Hepatocyte (in vitro differentiated cells): ENCODE measurements at regions not wholly inside any gene's neighbourhood (a gene's known extent, or its start where the extent isn't known, plus 50 kb on each side); places are given as distances from the start of the nearest gene placed in this dataset.

Experiments used
- DNase-seq: peaks from one replicate; pipeline ENCODE4 v3.0.0-alpha.2; 2016; ENCODE audit warnings: low spot score
- H2AFZ ChIP-seq: fragments of 200-600 bp; sonication (generic); 2 replicates; pipeline ENCODE4 v1.6.0; 2016; ENCODE audit warnings: antibody characterized with exemption, mild to moderate bottlenecking
- H3K27ac ChIP-seq: fragments of 200-600 bp; sonication (generic); 2 replicates; pipeline ENCODE4 v1.5.1; 2016; ENCODE audit warnings: mild to moderate bottlenecking
- H3K27me3 ChIP-seq: fragments of 200-600 bp; sonication (generic); 2 replicates; pipeline ENCODE4 v1.6.1; 2016
- H3K36me3 ChIP-seq: fragments of 200-600 bp; sonication (generic); replicated peaks from 2 replicates; pipeline ENCODE4 v1.5.1; 2016; ENCODE audit warnings: low read depth; ENCODE audit not compliant: insufficient read depth
- H3K4me1 ChIP-seq: fragments of 200-600 bp; sonication (generic); 2 replicates; pipeline ENCODE4 v1.5.1; 2016; ENCODE audit warnings: mild to moderate bottlenecking, moderate library complexity; ENCODE audit not compliant: insufficient read depth
- H3K4me2 ChIP-seq: fragments of 200-600 bp; sonication (generic); 2 replicates; pipeline ENCODE4 v1.6.0; 2016
- H3K4me3 ChIP-seq: fragments of 200-600 bp; sonication (generic); 2 replicates; pipeline ENCODE4 v1.5.1; 2016; ENCODE audit warnings: mild to moderate bottlenecking
- H3K79me2 ChIP-seq: fragments of 200-600 bp; sonication (generic); 2 replicates; pipeline ENCODE4 v1.6.0; 2017; ENCODE audit warnings: mild to moderate bottlenecking
- H3K9me2 ChIP-seq: fragments of 200-600 bp; sonication (generic); replicated peaks from 2 replicates; pipeline ENCODE4 v1.6.0; 2017; ENCODE audit warnings: mild to moderate bottlenecking; ENCODE audit not compliant: insufficient read depth
- H3K9me3 ChIP-seq: fragments of 200-600 bp; sonication (generic); 2 replicates; pipeline ENCODE4 v1.5.1; 2016; ENCODE audit warnings: low read depth, mild to moderate bottlenecking
- H4K20me1 ChIP-seq: fragments of 200-600 bp; sonication (generic); 2 replicates; pipeline ENCODE4 v1.6.0; 2016; ENCODE audit warnings: mild to moderate bottlenecking; ENCODE audit not compliant: insufficient read depth, poor library complexity, severe bottlenecking
- CTCF ChIP-seq: fragments of 200-600 bp; sonication (generic); IDR thresholded peaks from 2 replicates; pipeline ENCODE4 v1.5.1; 2016; ENCODE audit warnings: antibody characterized with exemption, mild to moderate bottlenecking; ENCODE audit not compliant: poor library complexity
- EZH2 ChIP-seq: fragments of 200-600 bp; sonication (generic); IDR thresholded peaks from 2 replicates; pipeline ENCODE4 v1.6.1; 2016; ENCODE audit warnings: antibody characterized with exemption, mild to moderate bottlenecking, borderline replicate concordance
- EZH2phosphoT487 ChIP-seq: fragments of 200-600 bp; sonication (generic); IDR thresholded peaks from one replicate; pipeline ENCODE4 v1.6.1; 2018; ENCODE audit warnings: antibody characterized with exemption, mild to moderate bottlenecking, low read depth, moderate library complexity; ENCODE audit not compliant: unreplicated experiment, severe bottlenecking
- WGBS: methylation state at CpG from one replicate; pipeline ENCODE4 v1.1.6; 2016; ENCODE audit warnings: low lambda C conversion rate; ENCODE audit errors: missing lambda C conversion rate; 5-methylcytosine and 5-hydroxymethylcytosine counted together

- no peak for DNase-seq
- Histone ChIP-seq H3K79me2 (no peaks in the 10 kb centered on the region), H3K27me3 (no peaks in the 10 kb centered on the region), H4K20me1 (no peaks in the 10 kb centered on the region), H3K36me3 (no peaks in the 10 kb centered on the region), H3K9me3 (no peaks in the 10 kb centered on the region), H3K4me3 (no peak overlapping the region), H3K4me2 (no peak overlapping the region), H3K27ac (no peak overlapping the region), H3K4me1 (no peaks in the 10 kb centered on the region), H3K9me2 (no peaks in the 10 kb centered on the region), H2AFZ (no peak overlapping the region)
- 92% methylated on average over 2 of the region's 2 CpGs for WGBS
- TF ChIP-seq EZH2phosphoT487: no peak
- no peak for TF ChIP-seq CTCF
- TF ChIP-seq EZH2: no peak
These were observed 348.4 kb downstream of the AASDHPPT start for GRCh38 chr11:106425819-106426218.

DNA sequence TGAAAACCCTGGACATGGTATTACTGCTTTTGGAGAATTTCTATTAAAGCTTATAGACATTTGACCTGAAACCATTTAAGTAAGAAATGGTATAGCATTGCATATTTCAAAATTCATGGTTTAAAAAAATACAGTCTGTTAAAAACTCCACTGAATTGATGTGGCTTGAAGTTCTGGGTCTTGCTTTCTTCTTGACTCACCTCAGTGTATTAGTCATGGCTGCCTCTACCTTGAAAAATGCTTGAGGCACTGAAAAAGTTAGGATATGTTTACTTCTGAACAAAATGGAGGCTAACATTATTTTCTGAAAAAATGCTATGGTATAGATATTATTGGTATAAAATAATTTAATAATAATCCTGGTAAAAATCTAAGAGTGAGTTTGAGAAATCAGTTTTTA is 349.2 kb downstream of the AASDHPPT start:
- no peaks in the 10 kb centered on the region for H3K79me2 ChIP-seq
- H3K4me1 ChIP-seq: no peaks in the 10 kb centered on the region
- no peak for DNase-seq
- no peak overlapping the region for H3K27ac ChIP-seq
- no peaks in the 10 kb centered on the region for H3K9me3 ChIP-seq
- H2AFZ ChIP-seq: no peak overlapping the region
- H3K4me2 ChIP-seq: no peak overlapping the region
- H3K27me3 ChIP-seq: no peaks in the 10 kb centered on the region
- no peaks in the 10 kb centered on the region for H4K20me1 ChIP-seq
- H3K36me3 ChIP-seq: no peaks in the 10 kb centered on the region
- H3K9me2 ChIP-seq: no peaks in the 10 kb centered on the region
- H3K4me3 ChIP-seq: no peak overlapping the region
- TF ChIP-seq EZH2phosphoT487 (no peak), EZH2 (no peak), CTCF (no peak)

DNA sequence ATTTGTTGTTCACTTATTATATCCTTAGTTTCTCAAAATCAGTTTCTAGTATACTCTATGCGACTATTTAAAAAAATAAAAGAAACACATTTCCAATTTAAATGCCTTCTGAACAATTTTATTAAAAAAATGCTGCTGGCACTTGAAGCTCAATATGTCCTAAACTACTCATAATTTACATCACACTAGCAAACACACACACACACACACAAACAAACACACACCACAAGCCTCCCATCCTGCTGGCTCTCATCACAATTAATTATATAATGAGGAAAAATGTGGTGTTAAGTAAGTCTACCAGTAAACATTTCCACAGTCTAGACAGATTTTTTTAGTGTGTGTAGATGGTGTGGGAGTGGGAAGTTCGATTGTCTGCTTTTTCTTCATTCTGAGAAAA is 350.3 kb downstream of the AASDHPPT start:
- H3K9me3 ChIP-seq: no peaks in the 10 kb centered on the region
- 87% methylated on average over 2 of the region's 2 CpGs for WGBS
- H3K27ac ChIP-seq: no peak overlapping the region
- H3K4me1 ChIP-seq: no peaks in the 10 kb centered on the region
- H4K20me1 ChIP-seq: no peaks in the 10 kb centered on the region
- H3K36me3 ChIP-seq: no peaks in the 10 kb centered on the region
- H3K27me3 ChIP-seq: no peaks in the 10 kb centered on the region
- no peaks in the 10 kb centered on the region for H3K79me2 ChIP-seq
- H3K4me2 ChIP-seq: no peak overlapping the region
- TF ChIP-seq EZH2phosphoT487: no peak
- no peak overlapping the region for H2AFZ ChIP-seq
- no peaks in the 10 kb centered on the region for H3K9me2 ChIP-seq
- H3K4me3 ChIP-seq: no peak overlapping the region
- DNase-seq: no peak

DNA sequence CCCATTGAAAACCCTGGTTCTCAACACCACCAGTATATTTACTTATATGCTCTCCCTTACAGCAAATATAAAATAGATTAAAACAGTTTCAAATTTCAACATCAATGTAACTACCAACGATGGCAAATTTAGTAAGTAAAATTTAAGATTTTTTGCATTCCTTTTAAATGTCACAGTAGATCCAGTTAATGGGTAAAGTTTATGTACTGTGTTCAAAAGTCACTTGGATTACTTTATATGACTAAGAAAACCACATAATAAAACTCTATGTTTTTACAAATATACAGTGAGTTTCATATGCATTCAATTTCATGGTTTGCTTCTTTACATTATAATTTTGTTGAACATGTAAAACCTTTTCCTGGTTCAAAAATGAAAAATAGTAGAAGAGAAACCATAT is 364.6 kb downstream of the AASDHPPT start:
- Histone ChIP-seq H3K4me3 (no peak overlapping the region), H3K27me3 (no peaks in the 10 kb centered on the region), H3K4me1 (peaks cover under 1% of the 10 kb centered on the region), H3K79me2 (no peaks in the 10 kb centered on the region), H4K20me1 (no peaks in the 10 kb centered on the region), H3K9me2 (no peaks in the 10 kb centered on the region), H3K36me3 (no peaks in the 10 kb centered on the region), H2AFZ (no peak overlapping the region), H3K4me2 (no peak overlapping the region), H3K9me3 (no peaks in the 10 kb centered on the region), H3K27ac (no peak overlapping the region)
- 81% methylated on average over 1 of the region's 1 CpG for WGBS
- TF ChIP-seq CTCF: no peak
- TF ChIP-seq EZH2phosphoT487: no peak
- no peak for TF ChIP-seq EZH2
- no peak for DNase-seq
